Activated CD4-positive, alpha-beta T cell treated with anti-CD3 and anti-CD28 coated beads, Interleukin-2, amount 10 ng/mL, durations not matched to agents 7 days and 5 days (primary cell): ENCODE measurements at regions not wholly inside any gene's neighbourhood (a gene's known extent, or its start where the extent isn't known, plus 50 kb on each side); places are given as distances from the start of the nearest gene placed in this dataset.

Experiments used
- CTCF ChIA-PET: fragments of 350-600 bp; sonication (Branson Sonifier 250); formaldehyde crosslinking; loops from one replicate; lab custom pipeline; 2021; ENCODE audit warnings: antibody characterized with exemption; lab: Charles Lee
- POLR2A ChIA-PET: fragments of 350-600 bp; sonication (Branson Sonifier 250); formaldehyde crosslinking; loops from one replicate; lab custom pipeline; 2021; ENCODE audit warnings: antibody characterized with exemption; lab: Charles Lee
- DNase-seq: peaks from one replicate; pipeline ENCODE4 v3.0.0-alpha.2; 2020
- H3K27ac Mint-ChIP-seq: one replicate; pipeline ENCODE4 v1.8.0; 2021; ENCODE audit warnings: mild to moderate bottlenecking, moderate library complexity, mixed read lengths
- H3K27me3 Mint-ChIP-seq: one replicate; pipeline ENCODE4 v1.8.0; 2021; ENCODE audit warnings: mixed read lengths
- H3K36me3 Mint-ChIP-seq: one replicate; pipeline ENCODE4 v1.8.0; 2021; ENCODE audit warnings: low read depth, mixed read lengths
- H3K4me1 Mint-ChIP-seq: one replicate; pipeline ENCODE4 v1.8.0; 2021; ENCODE audit warnings: mixed read lengths
- H3K4me3 Mint-ChIP-seq: one replicate; pipeline ENCODE4 v1.8.0; 2021; ENCODE audit warnings: mild to moderate bottlenecking, moderate library complexity, mixed read lengths
- H3K9me3 Mint-ChIP-seq: one replicate; pipeline ENCODE4 v1.8.0; 2021; ENCODE audit warnings: mixed read lengths

GRCh38 chr2:66802877-66803276 is 368.0 kb downstream of the MEIS1 start:
- no peak overlapping the region for H3K4me3 Mint-ChIP-seq

GRCh38 chr2:66803726-66804125 is 368.8 kb downstream of the MEIS1 start:
- no peaks in the 10 kb centered on the region for H3K4me1 Mint-ChIP-seq
- H3K9me3 Mint-ChIP-seq, result no peaks in the 10 kb centered on the region
- ChIA-PET POLR2A (no interaction called here), CTCF (no interaction called here)
- no peak overlapping the region for H3K27ac Mint-ChIP-seq
- no peaks in the 10 kb centered on the region for H3K27me3 Mint-ChIP-seq
- DNase-seq, result no peak
- no peaks in the 10 kb centered on the region for H3K36me3 Mint-ChIP-seq
- no peak overlapping the region for H3K4me3 Mint-ChIP-seq

More at GRCh38 chr2:66802877-66803276, 368.0 kb downstream of the MEIS1 start:
- Mint-ChIP-seq H3K4me1 (no peaks in the 10 kb centered on the region), H3K36me3 (no peaks in the 10 kb centered on the region), H3K27ac (no peak overlapping the region), H3K9me3 (peaks cover 3% of the 10 kb centered on the region), H3K27me3 (no peaks in the 10 kb centered on the region)
- no peak for DNase-seq
- ChIA-PET POLR2A (no interaction called here), CTCF (no interaction called here)

GRCh38 chr2:66805016-66805865 is 370.3 kb downstream of the MEIS1 start:
- POLR2A ChIA-PET, result interaction anchor here (0.6 kb wide), 1 partner anchor 783 kb away, joined by 4 read pairs; no protein-coding TSS in a partner anchor
- H3K4me1 Mint-ChIP-seq, result no peaks in the 10 kb centered on the region
- H3K36me3 Mint-ChIP-seq, result no peaks in the 10 kb centered on the region
- no peak overlapping the region for H3K4me3 Mint-ChIP-seq
- H3K27me3 Mint-ChIP-seq, result no peaks in the 10 kb centered on the region
- H3K9me3 Mint-ChIP-seq, result no peaks in the 10 kb centered on the region
- no peak overlapping the region for H3K27ac Mint-ChIP-seq
- DNase-seq, result no peak
- CTCF ChIA-PET, result no interaction called here

- H3K4me3 Mint-ChIP-seq, result no peak overlapping the region
- no peaks in the 10 kb centered on the region for H3K9me3 Mint-ChIP-seq
- no peaks in the 10 kb centered on the region for H3K36me3 Mint-ChIP-seq
- no peaks in the 10 kb centered on the region for H3K27me3 Mint-ChIP-seq
- CTCF ChIA-PET, result no interaction called here
- H3K27ac Mint-ChIP-seq, result no peak overlapping the region
- no peak for DNase-seq
- H3K4me1 Mint-ChIP-seq, result no peaks in the 10 kb centered on the region
- POLR2A ChIA-PET, result no interaction called here
Observed at GRCh38 chr2:66805968-66806367, 371.0 kb downstream of the MEIS1 start.

- Mint-ChIP-seq H3K27me3 (no peaks in the 10 kb centered on the region), H3K4me1 (no peaks in the 10 kb centered on the region), H3K4me3 (no peak overlapping the region), H3K9me3 (no peaks in the 10 kb centered on the region), H3K27ac (no peak overlapping the region), H3K36me3 (no peaks in the 10 kb centered on the region)
- ChIA-PET POLR2A (no interaction called here), CTCF (no interaction called here)
- DNase-seq, result no peak
Observed at GRCh38 chr2:66813525-66813924, 378.6 kb downstream of the MEIS1 start.

- no peaks in the 10 kb centered on the region for H3K27me3 Mint-ChIP-seq
- H3K27ac Mint-ChIP-seq, result no peak overlapping the region
- no peak for DNase-seq
- H3K4me3 Mint-ChIP-seq, result no peak overlapping the region
- H3K36me3 Mint-ChIP-seq, result no peaks in the 10 kb centered on the region
- H3K9me3 Mint-ChIP-seq, result no peaks in the 10 kb centered on the region
- ChIA-PET CTCF (no interaction called here), POLR2A (no interaction called here)
- H3K4me1 Mint-ChIP-seq, result no peaks in the 10 kb centered on the region
Observed at GRCh38 chr2:66813976-66814375, 379.1 kb downstream of the MEIS1 start.

GRCh38 chr2:66814916-66815315 is 380.0 kb downstream of the MEIS1 start:
- ChIA-PET CTCF (no interaction called here), POLR2A (no interaction called here)
- Mint-ChIP-seq H3K27me3 (no peaks in the 10 kb centered on the region), H3K9me3 (no peaks in the 10 kb centered on the region), H3K27ac (no peak overlapping the region), H3K36me3 (no peaks in the 10 kb centered on the region), H3K4me3 (no peak overlapping the region), H3K4me1 (no peaks in the 10 kb centered on the region)
- DNase-seq, result no peak

GRCh38 chr2:66815886-66816285 is 381.0 kb downstream of the MEIS1 start:
- no peak for DNase-seq
- POLR2A ChIA-PET, result no interaction called here
- Mint-ChIP-seq H3K36me3 (no peaks in the 10 kb centered on the region), H3K4me1 (no peaks in the 10 kb centered on the region), H3K4me3 (no peak overlapping the region), H3K27me3 (no peaks in the 10 kb centered on the region), H3K9me3 (no peaks in the 10 kb centered on the region), H3K27ac (no peak overlapping the region)
- CTCF ChIA-PET, result no interaction called here

- no peaks in the 10 kb centered on the region for H3K4me1 Mint-ChIP-seq
- H3K27me3 Mint-ChIP-seq, result no peaks in the 10 kb centered on the region
- no peak for DNase-seq
- H3K4me3 Mint-ChIP-seq, result no peak overlapping the region
- ChIA-PET POLR2A (no interaction called here), CTCF (no interaction called here)
- no peaks in the 10 kb centered on the region for H3K9me3 Mint-ChIP-seq
- H3K27ac Mint-ChIP-seq, result no peak overlapping the region
- no peaks in the 10 kb centered on the region for H3K36me3 Mint-ChIP-seq
Observed at GRCh38 chr2:66821168-66821567, 386.2 kb downstream of the MEIS1 start.

GRCh38 chr2:66822186-66822585 is 387.3 kb downstream of the MEIS1 start:
- DNase-seq, result no peak
- Mint-ChIP-seq H3K4me3 (no peak overlapping the region), H3K4me1 (no peaks in the 10 kb centered on the region), H3K36me3 (no peaks in the 10 kb centered on the region), H3K27me3 (no peaks in the 10 kb centered on the region), H3K9me3 (no peaks in the 10 kb centered on the region), H3K27ac (no peak overlapping the region)
- ChIA-PET POLR2A (no interaction called here), CTCF (no interaction called here)

GRCh38 chr2:66824926-66825325 is 390.0 kb downstream of the MEIS1 start:
- H3K4me3 Mint-ChIP-seq, result no peak overlapping the region
- POLR2A ChIA-PET, result no interaction called here

GRCh38 chr2:66827851-66828250 is 392.9 kb downstream of the MEIS1 start:
- POLR2A ChIA-PET, result no interaction called here

More at GRCh38 chr2:66824926-66825325, 390.0 kb downstream of the MEIS1 start:
- Mint-ChIP-seq H3K27me3 (no peaks in the 10 kb centered on the region), H3K9me3 (no peaks in the 10 kb centered on the region), H3K27ac (no peak overlapping the region), H3K36me3 (no peaks in the 10 kb centered on the region), H3K4me1 (no peaks in the 10 kb centered on the region)
- CTCF ChIA-PET, result no interaction called here
- DNase-seq, result no peak

GRCh38 chr2:66828876-66829275 is 394.0 kb downstream of the MEIS1 start:
- H3K27ac Mint-ChIP-seq, result no peak overlapping the region
- H3K27me3 Mint-ChIP-seq, result no peaks in the 10 kb centered on the region
- H3K9me3 Mint-ChIP-seq, result no peaks in the 10 kb centered on the region

More at GRCh38 chr2:66827851-66828250, 392.9 kb downstream of the MEIS1 start:
- DNase-seq, result no peak
- Mint-ChIP-seq H3K27ac (no peak overlapping the region), H3K36me3 (no peaks in the 10 kb centered on the region), H3K4me3 (no peak overlapping the region), H3K27me3 (no peaks in the 10 kb centered on the region), H3K4me1 (no peaks in the 10 kb centered on the region), H3K9me3 (no peaks in the 10 kb centered on the region)
- CTCF ChIA-PET, result interaction anchor here (0.7 kb wide), 1 partner anchor 10 kb away, joined by 3 read pairs; no protein-coding TSS in a partner anchor

More at GRCh38 chr2:66828876-66829275, 394.0 kb downstream of the MEIS1 start:
- H3K4me3 Mint-ChIP-seq, result no peak overlapping the region
- ChIA-PET POLR2A (no interaction called here), CTCF (no interaction called here)
- no peak for DNase-seq
- no peaks in the 10 kb centered on the region for H3K36me3 Mint-ChIP-seq
- H3K4me1 Mint-ChIP-seq, result no peaks in the 10 kb centered on the region
